Gastrocnemius medialis (tissue), 4 donors: ENCODE measurements at regions not wholly inside any gene's neighbourhood (a gene's known extent, or its start where the extent isn't known, plus 50 kb on each side); places are given as distances from the start of the nearest gene placed in this dataset.

Experiments used
- CTCF ChIP-seq, 5 experiments: fragments of 450-650 bp in 3 of 5; fragments of 200-600 bp in 2 of 5; sonication (generic) in 2 of 5; IDR thresholded peaks in 4 of 5; conservative IDR thresholded peaks in 1 of 5; 1 replicate in 4 of 5; 2 replicates in 1 of 5; pipeline ENCODE4 v1.5.1; 2016 to 2019; ENCODE audit warnings: antibody characterized with exemption in 5 of 5, mild to moderate bottlenecking in 3 of 5, moderate library complexity in 3 of 5
- POLR2A ChIP-seq, 2 donors: fragments of 450-650 bp; IDR thresholded peaks; one replicate each; pipeline ENCODE4 v1.6.1; 2017; ENCODE audit warnings: antibody characterized with exemption in 2 of 2, mild to moderate bottlenecking in 2 of 2, moderate library complexity in 2 of 2

- TF ChIP-seq CTCF (IDR thresholded peaks at IDR 0.05 in 4 of 5, conservative IDR thresholded peaks at IDR 0.05 in 1 of 5) (peak in 4 of 5 experiments; percentile 27 to 65 (median 45)), POLR2A (IDR thresholded peaks at IDR 0.05) (no peak)
These were observed 51.7 kb upstream of the CHRDL1 start for GRCh38 chrX:110847334-110847733.
